Ascending aorta (tissue), 2 donors: ENCODE measurements at regions not wholly inside any gene's neighbourhood (a gene's known extent, or its start where the extent isn't known, plus 50 kb on each side); places are given as distances from the start of the nearest gene placed in this dataset.

Experiments
- DNase-seq, 2 donors: peaks; one replicate each; pipeline ENCODE4 v3.0.0-alpha.2; 2019; ENCODE audit warnings: low spot score in 2 of 2
- H3K27ac ChIP-seq, 2 donors: fragments of 200-600 bp; sonication (generic); one replicate each; pipeline ENCODE4 v1.5.1; 2016 to 2017; ENCODE audit warnings: mild to moderate bottlenecking in 1 of 2
- H3K27me3 ChIP-seq: fragments of 200-600 bp; sonication (generic); one replicate; pipeline ENCODE4 v1.5.1; 2017
- H3K36me3 ChIP-seq, 2 donors: fragments of 200-600 bp; sonication (generic); one replicate each; pipeline ENCODE4 v1.5.1; 2016
- H3K4me1 ChIP-seq, 2 donors: fragments of 200-600 bp; sonication (generic); one replicate each; pipeline ENCODE4 v1.5.1; 2016 to 2017; ENCODE audit warnings: mild to moderate bottlenecking in 1 of 2
- H3K4me3 ChIP-seq, 2 donors: fragments of 200-600 bp; sonication (generic); one replicate each; pipeline ENCODE4 v1.5.1; 2016 to 2017; ENCODE audit warnings: mild to moderate bottlenecking in 1 of 2
- H3K9me3 ChIP-seq, 2 donors: fragments of 200-600 bp; sonication (generic); one replicate each; pipeline ENCODE4 v1.5.1; 2016
- CTCF ChIP-seq, 3 experiments: fragments of 200-600 bp in 2 of 3; fragments of 450-650 bp in 1 of 3; sonication (generic) in 2 of 3; IDR thresholded peaks; one replicate each; pipeline ENCODE4 v1.5.1; 2016 to 2019; ENCODE audit warnings: antibody characterized with exemption in 3 of 3, mild to moderate bottlenecking in 1 of 3, moderate library complexity in 1 of 3
- intact Hi-C: fragments of 100-400 bp; cut with DNase I; formaldehyde crosslinking; loops from one replicate; pipeline ENCODE4 v1.15.1; 2023

GRCh38 chr16:5895137-5895536, 797.5 kb upstream of the EEF2KMT start:
- no peak overlapping the region for H3K27ac ChIP-seq
- H3K4me3 ChIP-seq, result no peak overlapping the region
- no peaks in the 10 kb centered on the region for H3K36me3 ChIP-seq
- DNase-seq, result no peak
- peaks cover 0 to 6% of the 10 kb centered on the region in 2 donors for H3K9me3 ChIP-seq
- no peaks in the 10 kb centered on the region for H3K27me3 ChIP-seq
- intact Hi-C loops, result no loop called here
- H3K4me1 ChIP-seq, result no peaks in the 10 kb centered on the region
- TF ChIP-seq CTCF (IDR thresholded peaks at IDR 0.05), result no peak

GRCh38 chr16:5891296-5891695, 793.7 kb upstream of the EEF2KMT start:
- no peaks in the 10 kb centered on the region for H3K4me1 ChIP-seq
- TF ChIP-seq CTCF (IDR thresholded peaks at IDR 0.05), result no peak
- no peaks in the 10 kb centered on the region for H3K9me3 ChIP-seq
- DNase-seq, result no peak
- H3K27ac ChIP-seq, result no peak overlapping the region
- no peaks in the 10 kb centered on the region for H3K36me3 ChIP-seq
- no peak overlapping the region for H3K4me3 ChIP-seq
- intact Hi-C loops, result no loop called here
- H3K27me3 ChIP-seq, result no peaks in the 10 kb centered on the region

- no peaks in the 10 kb centered on the region for H3K36me3 ChIP-seq
- no peaks in the 10 kb centered on the region for H3K9me3 ChIP-seq
- H3K27me3 ChIP-seq, result no peaks in the 10 kb centered on the region
- no peak overlapping the region for H3K27ac ChIP-seq
- no peak for DNase-seq
- no peak for TF ChIP-seq CTCF (IDR thresholded peaks at IDR 0.05)
- intact Hi-C loops, result no loop called here
- H3K4me1 ChIP-seq, result no peaks in the 10 kb centered on the region
- H3K4me3 ChIP-seq, result no peak overlapping the region
Observed at GRCh38 chr16:5885521-5885920, 787.9 kb upstream of the EEF2KMT start.

GRCh38 chr16:5884996-5885395, 787.4 kb upstream of the EEF2KMT start:
- intact Hi-C loops, result no loop called here
- no peak for TF ChIP-seq CTCF (IDR thresholded peaks at IDR 0.05)
- Histone ChIP-seq H3K27me3 (no peaks in the 10 kb centered on the region), H3K4me1 (no peaks in the 10 kb centered on the region), H3K27ac (no peak overlapping the region), H3K36me3 (no peaks in the 10 kb centered on the region), H3K4me3 (no peak overlapping the region), H3K9me3 (no peaks in the 10 kb centered on the region)
- no peak for DNase-seq

- no peaks in the 10 kb centered on the region for H3K27me3 ChIP-seq
- intact Hi-C loops, result no loop called here
- H3K4me3 ChIP-seq, result no peak overlapping the region
- DNase-seq, result no peak
- no peaks in the 10 kb centered on the region for H3K4me1 ChIP-seq
- H3K9me3 ChIP-seq, result no peaks in the 10 kb centered on the region
- no peak for TF ChIP-seq CTCF (IDR thresholded peaks at IDR 0.05)
- H3K36me3 ChIP-seq, result no peaks in the 10 kb centered on the region
- no peak overlapping the region for H3K27ac ChIP-seq
Observed at GRCh38 chr16:5884339-5884738, 786.7 kb upstream of the EEF2KMT start.

GRCh38 chr16:5882087-5882640, 784.6 kb upstream of the EEF2KMT start:
- intact Hi-C loops, result no loop called here
- no peaks in the 10 kb centered on the region for H3K4me1 ChIP-seq
- no peak overlapping the region for H3K4me3 ChIP-seq
- no peak overlapping the region for H3K27ac ChIP-seq
- H3K9me3 ChIP-seq, result no peaks in the 10 kb centered on the region
- no peaks in the 10 kb centered on the region for H3K36me3 ChIP-seq
- no peak for DNase-seq
- no peak for TF ChIP-seq CTCF (IDR thresholded peaks at IDR 0.05)
- no peaks in the 10 kb centered on the region for H3K27me3 ChIP-seq
